GM18867 (cell line): ENCODE measurements at regions not wholly inside any gene's neighbourhood (a gene's known extent, or its start where the extent isn't known, plus 50 kb on each side); places are given as distances from the start of the nearest gene placed in this dataset.
"Not testable (repeated sequence)": the region's sequence is repeated elsewhere in the genome, so short reads cannot be mapped to it uniquely, and the experiment has no call there.

Experiments
- ATAC-seq: cut with Tn5 transposase; IDR thresholded peaks from one replicate; pipeline ENCODE4 v1.9.1; 2021; ENCODE audit warnings: mild to moderate bottlenecking, moderate library complexity; ENCODE audit not compliant: unreplicated experiment

GRCh38 chr10:59975918-59976317, 69.6 kb upstream of the CCDC6 start:
- ATAC-seq: not testable (repeated sequence)

DNA sequence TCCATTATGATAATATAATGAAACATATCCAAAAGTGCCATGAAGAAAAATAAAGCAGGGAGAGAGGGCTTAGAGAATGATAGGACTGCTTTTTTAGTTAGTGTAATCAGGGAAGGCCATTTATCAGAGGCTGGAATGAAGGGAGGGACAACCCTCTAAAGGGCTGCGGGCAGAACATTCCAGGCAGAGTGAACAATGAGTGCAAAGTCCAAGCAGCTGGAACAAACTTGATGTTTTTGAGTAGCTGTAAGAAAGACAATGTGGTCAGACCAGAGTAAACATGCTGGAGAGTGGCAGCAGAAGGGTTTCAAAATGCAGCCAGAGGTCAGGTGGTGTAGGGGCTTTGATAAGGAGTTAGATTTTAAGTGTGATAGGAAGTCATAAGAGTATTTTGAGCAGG, 65.6 kb upstream of the CCDC6 start:
- no peak for ATAC-seq

- peak; percentile 79 for ATAC-seq
Observed at GRCh38 chr10:59970396-59971368, 64.3 kb upstream of the CCDC6 start.

- no peak for ATAC-seq
Observed at GRCh38 chr10:59968705-59969104, 62.3 kb upstream of the CCDC6 start.

GRCh38 chr10:59967079-59967478, 60.7 kb upstream of the CCDC6 start:
- no peak for ATAC-seq

DNA sequence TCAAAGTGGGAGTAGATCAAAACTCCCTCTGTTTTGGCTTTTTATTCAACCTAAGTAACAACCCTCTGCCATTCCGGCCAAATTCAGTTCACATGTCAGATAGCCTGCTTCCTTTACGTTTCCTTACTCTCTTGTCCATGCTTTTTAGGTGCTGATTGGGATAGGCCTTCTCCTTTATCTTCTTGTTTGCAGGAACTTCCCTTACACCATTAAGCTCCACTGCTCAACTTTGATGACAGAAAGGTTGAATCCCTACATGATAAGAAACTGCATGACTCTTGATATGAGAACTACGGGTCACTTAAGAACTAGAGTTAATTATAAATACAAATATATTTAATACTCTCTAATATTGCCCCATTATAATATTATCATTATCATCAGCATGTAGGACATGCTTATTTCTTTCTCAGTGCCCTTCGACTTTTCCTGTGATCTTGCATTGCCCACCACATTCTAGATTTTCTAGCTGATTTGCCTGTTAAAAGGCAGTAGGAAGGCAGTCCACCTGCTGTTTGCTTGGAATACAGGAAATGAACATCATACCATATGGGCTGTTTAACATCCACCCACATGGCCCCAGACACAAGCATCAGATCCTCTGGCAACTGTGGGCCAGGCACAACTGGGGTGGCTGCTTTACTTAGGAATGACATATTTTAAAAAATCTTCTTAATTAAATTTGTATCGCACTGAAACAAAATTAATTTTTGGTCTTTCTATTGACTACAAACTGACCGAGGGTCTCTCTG, 59.7 kb upstream of the CCDC6 start:
- no peak for ATAC-seq

DNA sequence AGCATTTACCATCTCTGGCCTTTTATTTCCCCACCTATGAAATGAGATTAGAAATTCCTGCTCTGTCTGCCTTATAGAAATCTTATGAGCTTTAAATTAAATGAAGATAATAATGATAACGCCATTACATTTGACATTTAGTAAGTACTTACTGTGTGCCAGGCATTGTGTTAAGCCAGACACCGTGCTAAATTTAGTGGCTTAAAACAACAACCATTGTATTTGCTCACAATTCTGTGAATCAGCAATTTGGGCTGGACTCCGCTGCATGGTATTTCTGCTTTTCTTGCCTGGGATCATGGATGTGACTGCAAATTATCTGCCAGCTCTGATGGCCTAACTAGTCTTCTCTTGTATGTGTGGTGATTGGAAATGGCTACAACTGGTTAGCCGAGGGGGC, 56.4 kb upstream of the CCDC6 start:
- no peak for ATAC-seq

GRCh38 chr10:59960751-59961150, 54.4 kb upstream of the CCDC6 start:
- no peak for ATAC-seq

- ATAC-seq: no peak
Observed at GRCh38 chr10:59959504-59960018, 53.2 kb upstream of the CCDC6 start.

- ATAC-seq: no peak
Observed at GRCh38 chr10:59958882-59959281, 52.5 kb upstream of the CCDC6 start.

DNA sequence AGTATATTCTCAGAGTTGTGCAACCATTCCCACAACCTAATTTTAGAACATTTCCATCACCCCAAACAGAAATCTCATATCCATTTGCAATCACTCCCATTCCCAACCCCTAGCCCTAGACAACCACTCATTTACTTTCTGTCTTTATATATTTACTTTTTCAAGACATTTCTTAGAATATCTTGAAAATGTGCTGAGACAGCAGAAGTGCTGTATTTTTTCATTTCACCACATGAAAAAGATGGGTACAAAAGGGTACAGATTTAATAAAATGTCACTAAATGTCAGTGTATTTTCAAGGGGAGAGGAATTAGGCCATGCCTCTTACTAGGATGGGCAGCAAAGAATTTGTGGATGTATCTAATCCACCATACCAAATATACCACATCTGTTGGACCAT, 51.6 kb upstream of the CCDC6 start:
- ATAC-seq: no peak
